ENCODE measurements at regions not wholly inside any gene's neighbourhood (a gene's known extent, or its start where the extent isn't known, plus 50 kb on each side); places are given as distances from the start of the nearest gene placed in this dataset.

DNA sequence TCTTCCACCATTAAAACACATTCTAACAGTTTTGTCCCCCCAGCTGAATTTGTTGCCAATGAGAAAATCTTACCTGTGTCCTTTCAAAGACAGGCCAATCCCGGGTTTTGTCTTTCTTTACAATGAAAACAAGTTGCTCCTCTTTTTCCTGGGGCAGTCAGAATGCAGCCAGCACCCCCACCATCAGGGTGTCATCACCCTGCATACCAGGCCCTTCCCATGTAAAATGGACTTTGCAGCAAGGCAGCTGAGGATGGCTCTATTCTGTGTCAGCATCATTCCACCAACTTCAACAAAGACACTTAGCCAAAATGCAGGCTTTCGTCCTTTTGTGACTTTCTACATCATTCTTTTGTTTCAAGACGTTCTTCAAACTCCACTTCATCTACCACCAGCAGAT, 490.9 kb downstream of the OCA2 start:
- TF ChIP-seq, protein P1, sequence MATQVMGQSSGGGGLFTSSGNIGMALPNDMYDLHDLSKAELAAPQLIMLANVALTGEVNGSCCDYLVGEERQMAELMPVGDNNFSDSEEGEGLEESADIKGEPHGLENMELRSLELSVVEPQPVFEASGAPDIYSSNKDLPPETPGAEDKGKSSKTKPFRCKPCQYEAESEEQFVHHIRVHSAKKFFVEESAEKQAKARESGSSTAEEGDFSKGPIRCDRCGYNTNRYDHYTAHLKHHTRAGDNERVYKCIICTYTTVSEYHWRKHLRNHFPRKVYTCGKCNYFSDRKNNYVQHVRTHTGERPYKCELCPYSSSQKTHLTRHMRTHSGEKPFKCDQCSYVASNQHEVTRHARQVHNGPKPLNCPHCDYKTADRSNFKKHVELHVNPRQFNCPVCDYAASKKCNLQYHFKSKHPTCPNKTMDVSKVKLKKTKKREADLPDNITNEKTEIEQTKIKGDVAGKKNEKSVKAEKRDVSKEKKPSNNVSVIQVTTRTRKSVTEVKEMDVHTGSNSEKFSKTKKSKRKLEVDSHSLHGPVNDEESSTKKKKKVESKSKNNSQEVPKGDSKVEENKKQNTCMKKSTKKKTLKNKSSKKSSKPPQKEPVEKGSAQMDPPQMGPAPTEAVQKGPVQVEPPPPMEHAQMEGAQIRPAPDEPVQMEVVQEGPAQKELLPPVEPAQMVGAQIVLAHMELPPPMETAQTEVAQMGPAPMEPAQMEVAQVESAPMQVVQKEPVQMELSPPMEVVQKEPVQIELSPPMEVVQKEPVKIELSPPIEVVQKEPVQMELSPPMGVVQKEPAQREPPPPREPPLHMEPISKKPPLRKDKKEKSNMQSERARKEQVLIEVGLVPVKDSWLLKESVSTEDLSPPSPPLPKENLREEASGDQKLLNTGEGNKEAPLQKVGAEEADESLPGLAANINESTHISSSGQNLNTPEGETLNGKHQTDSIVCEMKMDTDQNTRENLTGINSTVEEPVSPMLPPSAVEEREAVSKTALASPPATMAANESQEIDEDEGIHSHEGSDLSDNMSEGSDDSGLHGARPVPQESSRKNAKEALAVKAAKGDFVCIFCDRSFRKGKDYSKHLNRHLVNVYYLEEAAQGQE (IDR thresholded peaks at IDR 0.05; ENCODE audit: insufficient read depth in 1 of 2, low read depth in 2 of 2, low read length in 2 of 2) = no peak
- TF ChIP-seq FOXP2 (optimal IDR thresholded peaks at IDR 0.05; ENCODE audit: borderline replicate concordance, extremely low read depth, extremely low read length, insufficient read depth) (no peak), TAF1 (IDR thresholded peaks at IDR 0.05; ENCODE audit: borderline replicate concordance, insufficient read depth, low read length) (no peak), POLR2AphosphoS5 (IDR thresholded peaks at IDR 0.05; ENCODE audit: low read depth, low read length) (no peak), SIN3A (IDR thresholded peaks at IDR 0.05; ENCODE audit: borderline replicate concordance, insufficient read depth, low read length) (no peak)

DNA sequence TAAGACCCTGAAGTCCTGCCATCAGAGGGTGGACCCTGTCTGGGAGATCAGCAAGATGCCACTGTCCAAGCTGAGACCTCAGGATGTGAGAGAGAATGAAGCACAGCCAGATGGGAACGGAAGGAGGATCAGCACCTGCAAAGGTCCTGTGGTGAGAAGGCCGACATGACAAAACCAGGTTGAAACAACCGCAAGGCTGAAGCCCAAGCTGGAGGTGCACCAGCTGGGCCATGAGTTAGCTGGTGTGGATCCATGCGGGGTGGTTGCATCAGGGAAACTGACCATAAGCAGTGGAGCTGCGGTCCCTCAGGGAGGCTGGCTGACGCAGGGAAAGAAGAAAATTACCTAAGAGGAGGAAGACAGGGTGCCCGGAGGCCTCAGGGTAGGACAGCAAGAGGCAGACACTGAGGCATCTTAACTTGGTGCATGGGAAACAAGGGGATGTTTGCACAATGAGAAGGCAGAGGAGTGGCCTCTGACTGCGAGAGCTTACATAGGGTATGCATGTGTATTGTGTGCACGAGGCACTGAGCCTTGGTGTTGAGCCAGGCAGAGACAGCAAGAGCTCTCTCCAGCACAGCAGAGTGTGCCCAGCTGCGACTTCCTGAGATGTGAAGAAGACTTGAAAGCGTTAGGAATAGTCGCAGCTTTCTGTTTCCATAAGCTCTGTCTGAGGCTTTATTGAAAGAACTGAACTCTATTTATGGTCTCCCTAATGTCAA, 497.7 kb downstream of the OCA2 start:
- TF ChIP-seq SIN3A (IDR thresholded peaks at IDR 0.05; ENCODE audit: borderline replicate concordance, insufficient read depth, low read length) (no peak), FOXP2 (optimal IDR thresholded peaks at IDR 0.05; ENCODE audit: borderline replicate concordance, extremely low read depth, extremely low read length, insufficient read depth) (no peak), TAF1 (IDR thresholded peaks at IDR 0.05; ENCODE audit: borderline replicate concordance, insufficient read depth, low read length) (no peak), POLR2AphosphoS5 (IDR thresholded peaks at IDR 0.05; ENCODE audit: low read depth, low read length) (no peak)
- TF ChIP-seq, protein P1 (IDR thresholded peaks at IDR 0.05; ENCODE audit: insufficient read depth in 1 of 2, low read depth in 2 of 2, low read length in 2 of 2) = no peak

DNA sequence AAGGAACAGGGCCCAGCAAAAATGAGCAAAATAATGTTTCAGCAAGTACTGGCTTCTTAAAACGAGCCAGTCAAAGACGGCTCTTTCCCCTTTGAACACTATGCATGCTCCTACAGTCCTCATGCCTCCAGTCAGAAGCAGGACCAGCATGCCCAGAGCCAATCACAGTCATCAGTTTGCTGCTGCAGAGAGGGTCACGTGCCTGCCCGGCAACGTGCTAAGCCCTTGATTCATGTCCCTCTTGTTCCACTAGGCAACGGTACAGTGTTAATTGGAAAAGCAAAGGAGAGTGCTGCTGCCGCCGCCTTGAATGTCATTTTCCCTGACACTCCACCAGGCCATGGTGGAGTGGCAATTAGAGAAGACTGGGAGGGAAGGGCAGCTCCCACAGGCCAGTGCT, 500.1 kb downstream of the OCA2 start:
- no peak for TF ChIP-seq POLR2AphosphoS5 (IDR thresholded peaks at IDR 0.05; ENCODE audit: low read depth, low read length)
- no peak for TF ChIP-seq TAF1 (IDR thresholded peaks at IDR 0.05; ENCODE audit: borderline replicate concordance, insufficient read depth, low read length)
- no peak for TF ChIP-seq SIN3A (IDR thresholded peaks at IDR 0.05; ENCODE audit: borderline replicate concordance, insufficient read depth, low read length)
- no peak for TF ChIP-seq FOXP2 (optimal IDR thresholded peaks at IDR 0.05; ENCODE audit: borderline replicate concordance, extremely low read depth, extremely low read length, insufficient read depth)
- TF ChIP-seq, protein P1 (IDR thresholded peaks at IDR 0.05; ENCODE audit: insufficient read depth in 1 of 2, low read depth in 2 of 2, low read length in 2 of 2) = no peak

DNA sequence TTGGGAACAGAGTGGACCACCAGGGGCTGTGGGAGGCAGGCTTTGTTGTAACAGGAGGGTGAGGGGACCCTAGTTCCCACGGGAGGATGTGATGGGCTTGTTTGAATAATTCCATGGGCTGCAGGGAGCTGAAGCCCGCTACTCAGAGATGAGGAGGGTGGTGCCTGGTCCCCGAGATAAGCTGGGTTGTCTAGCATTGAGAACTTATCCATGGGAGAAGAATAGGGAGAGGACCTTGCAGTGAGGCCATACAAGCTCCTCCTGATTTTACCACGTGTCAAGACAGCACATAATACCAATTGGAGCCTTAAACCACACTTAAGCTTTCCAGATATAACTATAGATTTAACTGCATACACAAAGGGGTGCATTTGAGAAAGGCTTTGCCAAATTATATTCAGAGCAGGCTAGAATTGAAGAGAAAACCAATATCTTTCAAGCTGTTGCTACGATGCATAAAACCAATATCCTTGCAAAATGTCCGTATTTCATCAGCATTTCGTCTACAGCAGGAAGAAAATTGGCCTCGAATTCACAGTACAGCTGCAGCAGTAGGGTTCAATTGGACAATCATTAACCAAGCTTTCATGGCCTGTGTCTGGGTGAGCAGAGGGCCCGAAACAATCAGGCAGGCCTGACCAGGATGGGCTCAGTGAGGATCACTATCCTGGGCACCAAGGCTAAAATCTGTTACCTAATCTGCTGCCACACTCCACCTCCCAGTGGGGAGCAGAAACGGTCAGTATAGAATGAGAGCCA, 500.7 kb downstream of the OCA2 start:
- no peak for TF ChIP-seq FOXP2 (optimal IDR thresholded peaks at IDR 0.05; ENCODE audit: borderline replicate concordance, extremely low read depth, extremely low read length, insufficient read depth)
- TF ChIP-seq, protein P1 (IDR thresholded peaks at IDR 0.05; ENCODE audit: insufficient read depth in 1 of 2, low read depth in 2 of 2, low read length in 2 of 2) = no peak
- TF ChIP-seq SIN3A (IDR thresholded peaks at IDR 0.05; ENCODE audit: borderline replicate concordance, insufficient read depth, low read length) = no peak
- TF ChIP-seq POLR2AphosphoS5 (IDR thresholded peaks at IDR 0.05; ENCODE audit: low read depth, low read length) = no peak
- TF ChIP-seq TAF1 (IDR thresholded peaks at IDR 0.05; ENCODE audit: borderline replicate concordance, insufficient read depth, low read length) = no peak
